Activated naive CD4-positive, alpha-beta T cell treated with anti-CD3 and anti-CD28 coated beads, Interleukin-2, amount 10 ng/mL, durations not matched to agents 7 days and 5 days (primary cell): ENCODE measurements at regions not wholly inside any gene's neighbourhood (a gene's known extent, or its start where the extent isn't known, plus 50 kb on each side); places are given as distances from the start of the nearest gene placed in this dataset.
"Not testable (repeated sequence)": the region's sequence is repeated elsewhere in the genome, so short reads cannot be mapped to it uniquely, and the experiment has no call there.

ENCODE experiments used
- CTCF ChIA-PET: fragments of 350-600 bp; sonication (Branson Sonifier 250); formaldehyde crosslinking; loops from one replicate; lab custom pipeline; 2021; ENCODE audit warnings: antibody characterized with exemption; lab: Charles Lee
- DNase-seq: peaks from one replicate; pipeline ENCODE4 v3.0.0-alpha.2; 2020
- H3K27ac Mint-ChIP-seq: one replicate; pipeline ENCODE4 v1.8.0; 2021; ENCODE audit warnings: mild to moderate bottlenecking, moderate library complexity, mixed read lengths
- H3K27me3 Mint-ChIP-seq: one replicate; pipeline ENCODE4 v1.8.0; 2021; ENCODE audit warnings: mild to moderate bottlenecking, mixed read lengths
- H3K36me3 Mint-ChIP-seq: one replicate; pipeline ENCODE4 v1.8.0; 2021; ENCODE audit warnings: mixed read lengths
- H3K4me1 Mint-ChIP-seq: one replicate; pipeline ENCODE4 v1.8.0; 2021; ENCODE audit warnings: mixed read lengths
- H3K4me3 Mint-ChIP-seq: one replicate; pipeline ENCODE4 v1.8.0; 2021; ENCODE audit warnings: mild to moderate bottlenecking, moderate library complexity, mixed read lengths
- H3K9me3 Mint-ChIP-seq: one replicate; pipeline ENCODE4 v1.8.0; 2021; ENCODE audit warnings: mixed read lengths

GRCh38 chr5:179470201-179470600, 80.2 kb upstream of the RUFY1 start:
- Mint-ChIP-seq H3K9me3 (no peaks in the 10 kb centered on the region), H3K27ac (no peak overlapping the region), H3K36me3 (no peaks in the 10 kb centered on the region), H3K4me3 (no peak overlapping the region), H3K4me1 (no peaks in the 10 kb centered on the region), H3K27me3 (peaks cover 2% of the 10 kb centered on the region)
- DNase-seq, result no peak
- CTCF ChIA-PET, result no interaction called here

- Mint-ChIP-seq H3K36me3 (no peaks in the 10 kb centered on the region), H3K9me3 (no peaks in the 10 kb centered on the region), H3K27ac (no peak overlapping the region), H3K27me3 (no peaks in the 10 kb centered on the region), H3K4me1 (no peaks in the 10 kb centered on the region), H3K4me3 (no peak overlapping the region)
- CTCF ChIA-PET, result no interaction called here
- DNase-seq, result no peak
These were observed 81.7 kb upstream of the RUFY1 start for GRCh38 chr5:179468696-179469095.

DNA sequence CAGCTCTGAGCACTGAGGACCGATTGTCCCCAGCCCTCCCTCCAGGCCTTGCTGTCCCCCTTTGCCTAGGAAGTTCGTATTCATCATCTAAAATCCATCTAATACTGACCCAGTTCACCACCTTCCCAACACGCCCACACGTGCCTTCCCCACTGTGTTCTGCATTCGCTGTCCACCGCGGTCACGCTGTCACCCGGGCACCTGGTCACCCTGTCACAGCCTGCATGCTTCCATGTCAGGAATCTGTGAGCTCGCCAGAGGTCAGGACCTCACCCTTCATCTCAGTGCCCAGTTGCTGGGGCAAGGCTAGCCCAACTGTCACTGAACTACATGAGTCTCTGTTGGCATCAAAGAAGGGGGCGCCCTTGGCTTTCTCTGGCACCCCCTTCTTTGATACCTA, 82.9 kb upstream of the RUFY1 start:
- H3K27me3 Mint-ChIP-seq, result no peaks in the 10 kb centered on the region
- no peak overlapping the region for H3K4me3 Mint-ChIP-seq
- H3K9me3 Mint-ChIP-seq, result no peaks in the 10 kb centered on the region
- CTCF ChIA-PET, result no interaction called here
- H3K4me1 Mint-ChIP-seq, result no peaks in the 10 kb centered on the region
- H3K27ac Mint-ChIP-seq, result no peak overlapping the region
- no peaks in the 10 kb centered on the region for H3K36me3 Mint-ChIP-seq
- no peak for DNase-seq

GRCh38 chr5:179464631-179465030, 85.7 kb upstream of the RUFY1 start:
- H3K36me3 Mint-ChIP-seq, result no peaks in the 10 kb centered on the region
- no peak overlapping the region for H3K27ac Mint-ChIP-seq
- no peaks in the 10 kb centered on the region for H3K9me3 Mint-ChIP-seq
- H3K27me3 Mint-ChIP-seq, result no peaks in the 10 kb centered on the region
- CTCF ChIA-PET, result no interaction called here
- DNase-seq, result no peak
- H3K4me3 Mint-ChIP-seq, result no peak overlapping the region
- H3K4me1 Mint-ChIP-seq, result no peaks in the 10 kb centered on the region

GRCh38 chr5:179462040-179462439, 88.3 kb upstream of the RUFY1 start:
- peaks cover 5% of the 10 kb centered on the region for H3K9me3 Mint-ChIP-seq
- no peaks in the 10 kb centered on the region for H3K36me3 Mint-ChIP-seq
- H3K4me3 Mint-ChIP-seq, result no peak overlapping the region
- no peak overlapping the region for H3K27ac Mint-ChIP-seq
- CTCF ChIA-PET, result no interaction called here
- DNase-seq, result no peak
- H3K27me3 Mint-ChIP-seq, result no peaks in the 10 kb centered on the region
- H3K4me1 Mint-ChIP-seq, result no peaks in the 10 kb centered on the region

DNA sequence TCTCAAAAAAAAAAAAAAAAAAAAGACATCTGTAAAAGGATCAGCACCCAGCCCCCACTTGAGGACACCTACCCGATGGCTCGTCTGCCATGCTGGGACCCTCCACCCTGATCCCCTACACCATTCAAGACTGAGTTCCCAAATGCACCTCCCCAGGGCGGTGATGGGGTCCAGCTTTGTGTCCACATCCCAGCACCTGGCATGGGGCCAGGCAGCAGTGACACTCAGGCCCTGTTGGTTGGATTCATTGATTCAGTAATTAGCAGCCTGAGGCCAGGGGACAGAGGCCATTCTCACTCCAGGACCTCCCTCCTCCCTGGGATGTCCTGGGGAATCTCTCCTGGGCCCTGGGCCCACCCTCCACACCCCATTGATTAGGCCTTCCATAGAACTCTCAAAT, 88.8 kb upstream of the RUFY1 start:
- H3K27me3 Mint-ChIP-seq, result no peaks in the 10 kb centered on the region

GRCh38 chr5:179459771-179460170, 90.6 kb upstream of the RUFY1 start:
- Mint-ChIP-seq H3K9me3 (peaks cover 18% of the 10 kb centered on the region), H3K27me3 (no peaks in the 10 kb centered on the region), H3K4me1 (peaks cover 4% of the 10 kb centered on the region), H3K4me3 (no peak overlapping the region), H3K36me3 (peaks cover 1% of the 10 kb centered on the region), H3K27ac (no peak overlapping the region)
- no peak for DNase-seq
- CTCF ChIA-PET, result no interaction called here

More for the DNA sequence above, 88.8 kb upstream of the RUFY1 start:
- CTCF ChIA-PET, result no interaction called here
- Mint-ChIP-seq H3K9me3 (peaks cover 8% of the 10 kb centered on the region), H3K36me3 (no peaks in the 10 kb centered on the region), H3K4me3 (no peak overlapping the region), H3K4me1 (no peaks in the 10 kb centered on the region), H3K27ac (no peak overlapping the region)
- DNase-seq, result no peak

DNA sequence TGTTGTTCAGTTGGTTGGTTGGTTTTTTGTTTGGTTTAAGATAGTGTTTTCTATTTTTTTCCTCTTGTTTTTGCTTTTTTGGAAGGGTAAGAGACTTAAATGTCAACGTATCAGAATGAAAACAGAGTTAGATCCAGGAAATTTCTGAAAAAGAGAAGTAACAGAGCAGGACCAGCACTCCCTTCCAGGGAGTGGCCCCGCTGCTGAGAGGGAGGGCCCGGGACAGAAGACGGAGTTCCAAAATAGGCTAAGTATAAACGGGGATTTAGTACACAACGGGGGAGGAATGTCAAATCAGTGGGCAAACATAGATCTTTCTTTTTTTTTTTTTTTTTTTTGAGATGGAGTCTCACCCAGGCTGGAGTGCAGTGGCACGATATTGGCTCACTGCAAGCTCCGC, 92.7 kb upstream of the RUFY1 start:
- H3K27ac Mint-ChIP-seq, result no peak overlapping the region
- CTCF ChIA-PET, result no interaction called here
- H3K9me3 Mint-ChIP-seq, result peaks cover 21% of the 10 kb centered on the region
- H3K36me3 Mint-ChIP-seq, result peaks cover 1% of the 10 kb centered on the region
- DNase-seq, result no peak
- peaks cover 4% of the 10 kb centered on the region for H3K4me1 Mint-ChIP-seq
- peaks cover 4% of the 10 kb centered on the region for H3K27me3 Mint-ChIP-seq
- H3K4me3 Mint-ChIP-seq, result no peak overlapping the region

DNA sequence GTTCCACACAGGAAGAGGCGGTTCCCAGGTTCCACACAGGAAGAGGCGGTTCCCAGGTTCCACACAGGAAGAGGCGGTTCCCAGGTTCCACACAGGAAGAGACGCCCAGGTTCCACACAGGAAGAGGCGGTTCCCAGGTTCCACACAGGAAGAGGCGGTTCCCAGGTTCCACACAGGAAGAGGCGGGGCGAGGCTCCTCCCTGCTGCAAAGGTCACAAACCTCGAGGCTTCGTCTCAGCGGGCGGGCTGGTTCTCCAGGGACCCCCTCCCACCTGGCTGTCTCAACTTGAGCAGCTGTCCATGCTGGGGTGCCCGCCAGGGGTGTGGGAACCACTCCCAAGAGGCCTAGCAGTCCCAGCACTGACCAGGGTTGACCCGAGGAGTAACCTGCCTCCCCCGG, 94.3 kb upstream of the RUFY1 start:
- H3K36me3 Mint-ChIP-seq, H3K4me3 Mint-ChIP-seq, CTCF ChIA-PET, H3K4me1 Mint-ChIP-seq, H3K27ac Mint-ChIP-seq, H3K27me3 Mint-ChIP-seq: not testable (repeated sequence)
- H3K9me3 Mint-ChIP-seq, result peaks cover 21% of the 10 kb centered on the region
- DNase-seq, result peak; percentile 25

DNA sequence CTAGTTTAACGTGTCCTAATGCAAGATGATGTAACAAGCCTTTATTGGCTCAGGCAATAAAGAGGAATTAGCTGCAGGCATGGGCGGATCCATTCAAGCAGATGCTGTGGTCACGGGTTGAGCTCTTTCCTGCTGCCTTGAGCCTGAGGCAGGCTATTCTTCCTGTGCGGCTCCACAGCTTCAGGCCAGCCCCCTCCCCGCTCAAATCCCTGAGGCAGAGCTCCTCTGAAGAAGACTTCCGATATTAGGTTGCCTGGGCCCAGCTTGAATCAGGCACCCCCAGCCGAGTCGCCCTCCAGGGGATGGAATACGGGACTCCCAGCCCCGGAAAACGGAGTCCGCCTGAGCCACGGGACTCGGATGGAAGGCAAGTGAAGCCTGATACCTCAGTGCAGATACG, 95.0 kb upstream of the RUFY1 start:
- peaks cover 8% of the 10 kb centered on the region for H3K27me3 Mint-ChIP-seq
- CTCF ChIA-PET, result no interaction called here

GRCh38 chr5:179454356-179454755, 96.0 kb upstream of the RUFY1 start:
- DNase-seq, result no peak

More for the DNA sequence above, 95.0 kb upstream of the RUFY1 start:
- no peak for DNase-seq
- Mint-ChIP-seq H3K4me3 (no peak overlapping the region), H3K27ac (peak overlapping the region; percentile 58), H3K36me3 (peaks cover 1% of the 10 kb centered on the region), H3K4me1 (peaks cover 4% of the 10 kb centered on the region), H3K9me3 (peaks cover 21% of the 10 kb centered on the region)

DNA sequence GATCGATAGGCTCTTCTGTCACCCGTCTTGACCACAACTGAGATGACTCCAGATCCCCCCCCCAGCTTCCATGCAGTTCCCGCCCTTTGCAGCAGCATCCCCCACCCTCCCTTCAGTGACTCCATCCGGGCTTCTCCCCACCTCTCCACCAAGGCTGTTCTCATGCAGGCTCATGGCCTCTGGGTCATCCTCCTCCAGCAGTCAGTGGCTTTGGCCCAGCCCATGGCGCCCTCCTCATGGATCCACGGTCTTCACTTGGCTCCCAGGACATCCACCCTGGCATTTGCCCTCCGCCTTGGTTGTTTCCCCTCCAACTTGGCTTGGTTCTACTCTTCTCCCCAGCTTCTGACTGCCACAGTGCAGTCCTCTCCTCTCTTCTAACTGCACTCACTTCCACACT, 96.7 kb upstream of the RUFY1 start:
- CTCF ChIA-PET, result no interaction called here
- Mint-ChIP-seq H3K4me3 (no peak overlapping the region), H3K27me3 (peaks cover 8% of the 10 kb centered on the region), H3K27ac (no peak overlapping the region), H3K36me3 (peaks cover 1% of the 10 kb centered on the region), H3K4me1 (peaks cover 4% of the 10 kb centered on the region), H3K9me3 (peaks cover 21% of the 10 kb centered on the region)
- no peak for DNase-seq

More at GRCh38 chr5:179454356-179454755, 96.0 kb upstream of the RUFY1 start:
- Mint-ChIP-seq H3K4me3 (no peak overlapping the region), H3K27ac (no peak overlapping the region), H3K27me3 (peaks cover 8% of the 10 kb centered on the region), H3K9me3 (peaks cover 21% of the 10 kb centered on the region), H3K4me1 (peaks cover 4% of the 10 kb centered on the region), H3K36me3 (peaks cover 1% of the 10 kb centered on the region)
- CTCF ChIA-PET, result no interaction called here

DNA sequence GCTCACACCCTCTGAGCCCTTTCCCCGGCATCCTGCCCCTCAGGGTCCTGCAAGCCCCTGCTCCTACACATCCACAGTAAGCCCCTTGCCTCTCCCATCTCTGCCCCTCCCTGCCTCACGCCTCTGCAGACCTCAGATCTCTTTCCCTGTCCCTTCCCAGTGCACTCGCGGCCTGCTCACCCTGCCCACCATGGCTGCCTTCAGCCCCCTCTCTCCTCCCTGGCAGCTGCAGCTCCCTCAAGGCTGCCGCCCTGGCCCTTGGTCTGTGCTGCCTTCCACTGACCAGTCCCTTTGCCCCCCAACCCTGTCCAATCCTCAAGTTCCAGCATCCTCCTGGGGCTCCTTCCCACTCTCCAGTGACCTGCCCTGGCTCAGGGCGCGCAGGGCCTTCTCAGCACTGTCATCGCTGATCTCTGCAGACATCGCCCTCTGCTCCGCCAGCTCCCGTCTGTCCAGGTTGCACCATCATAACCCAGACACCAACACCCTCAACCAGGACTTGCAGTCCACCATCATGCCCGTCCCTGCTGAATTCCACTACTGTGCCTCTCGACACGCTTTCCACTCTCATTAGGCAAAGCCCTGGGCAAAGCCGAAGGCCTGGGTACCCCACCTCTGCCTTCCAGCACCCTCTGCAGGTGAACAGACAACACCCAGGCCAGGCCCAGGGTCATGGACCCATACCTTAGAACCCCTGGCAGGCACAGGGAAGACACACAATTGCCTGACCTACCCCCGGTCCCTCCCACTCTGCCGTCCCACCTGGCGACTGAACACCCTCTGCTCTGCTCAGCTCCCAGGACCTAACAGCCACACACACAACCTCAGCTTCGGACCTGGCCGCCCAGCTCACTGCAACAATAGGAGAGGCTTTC, 97.8 kb upstream of the RUFY1 start:
- Mint-ChIP-seq H3K4me1 (peaks cover 4% of the 10 kb centered on the region), H3K36me3 (peaks cover 1% of the 10 kb centered on the region), H3K4me3 (no peak overlapping the region), H3K27me3 (peaks cover 8% of the 10 kb centered on the region), H3K27ac (no peak overlapping the region), H3K9me3 (peaks cover 20% of the 10 kb centered on the region)
- CTCF ChIA-PET, result no interaction called here
- DNase-seq, result no peak

GRCh38 chr5:179451828-179452196, 98.5 kb upstream of the RUFY1 start:
- no peak for DNase-seq

DNA sequence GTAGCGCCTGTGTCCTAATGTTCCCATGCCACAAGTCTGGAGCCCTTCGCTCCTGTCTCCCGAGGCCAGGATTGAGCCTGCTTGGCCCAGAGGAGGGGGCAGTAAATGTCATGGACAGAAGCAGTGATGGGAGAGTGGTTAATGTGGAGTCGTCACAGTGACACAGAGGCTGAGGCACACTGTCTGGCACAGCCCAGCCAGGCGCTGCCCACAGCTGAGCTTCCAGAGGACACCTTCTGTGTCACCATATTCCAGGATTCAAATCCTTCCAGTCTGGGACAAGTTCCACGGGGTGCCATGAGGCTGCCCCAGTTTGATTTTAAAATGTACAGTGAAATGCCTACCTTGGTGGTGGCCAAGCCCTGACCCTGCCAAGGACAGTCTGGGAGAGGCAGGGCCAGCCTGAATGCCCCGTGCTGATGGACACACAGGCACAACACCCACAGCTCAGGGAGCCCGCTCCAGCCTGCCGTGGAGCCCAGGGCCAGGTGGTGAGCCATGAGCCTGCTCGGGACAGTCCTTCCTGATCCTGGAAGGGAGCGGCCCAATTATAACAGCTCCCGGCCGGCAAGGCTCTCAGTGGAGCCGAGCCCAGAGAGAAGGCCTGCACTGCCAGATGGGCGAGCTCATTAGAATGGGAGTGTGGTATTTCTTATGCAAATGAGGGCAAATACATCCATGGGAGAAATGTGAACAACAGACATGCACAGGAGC, 99.1 kb upstream of the RUFY1 start:
- Mint-ChIP-seq H3K36me3 (peaks cover 1% of the 10 kb centered on the region), H3K4me3 (no peak overlapping the region), H3K9me3 (peaks cover 11% of the 10 kb centered on the region), H3K27me3 (peaks cover 8% of the 10 kb centered on the region), H3K27ac (no peak overlapping the region), H3K4me1 (peaks cover 4% of the 10 kb centered on the region)
- no peak for DNase-seq
- CTCF ChIA-PET, result no interaction called here

More at GRCh38 chr5:179451828-179452196, 98.5 kb upstream of the RUFY1 start:
- CTCF ChIA-PET, result no interaction called here
- Mint-ChIP-seq H3K4me1 (peaks cover 4% of the 10 kb centered on the region), H3K36me3 (peaks cover 1% of the 10 kb centered on the region), H3K27me3 (peaks cover 8% of the 10 kb centered on the region), H3K9me3 (peaks cover 15% of the 10 kb centered on the region), H3K4me3 (no peak overlapping the region), H3K27ac (no peak overlapping the region)
